ENCODE measurements at regions not wholly inside any gene's neighbourhood (a gene's known extent, or its start where the extent isn't known, plus 50 kb on each side); places are given as distances from the start of the nearest gene placed in this dataset.
"Not testable (repeated sequence)": the region's sequence is repeated elsewhere in the genome, so short reads cannot be mapped to it uniquely, and the experiment has no call there.

DNA sequence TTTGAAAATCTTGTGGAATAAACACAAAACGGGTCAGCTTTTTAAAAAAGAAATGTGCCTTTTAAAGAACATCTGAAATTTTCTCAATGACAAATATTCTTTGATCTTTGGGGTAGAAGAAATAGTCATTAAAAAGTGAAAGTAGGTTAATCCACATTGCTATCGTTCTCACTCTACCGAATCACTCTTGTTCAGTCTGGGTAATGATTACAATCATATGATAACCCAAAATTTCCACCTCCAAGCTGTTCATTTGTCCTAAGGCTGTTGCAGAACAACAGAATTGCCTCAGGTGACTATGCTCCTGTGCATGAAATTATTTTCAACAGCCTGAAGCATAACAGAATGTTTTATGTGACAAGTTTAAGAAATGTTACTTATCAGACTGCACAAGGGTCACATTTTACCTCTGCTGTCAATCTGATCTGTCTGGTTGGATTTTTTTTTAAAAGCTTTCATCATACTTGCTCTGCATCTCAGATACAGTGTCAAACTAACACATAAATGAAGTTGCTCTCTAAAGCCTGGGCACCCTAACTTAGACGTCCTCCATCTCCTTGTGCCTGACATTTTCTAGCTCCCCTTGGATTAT is 227.3 kb downstream of the LURAP1L start:
- no peak for DNase-seq

GRCh38 chr9:13002740-13003139 is 227.9 kb downstream of the LURAP1L start:
- no peak for DNase-seq

DNA sequence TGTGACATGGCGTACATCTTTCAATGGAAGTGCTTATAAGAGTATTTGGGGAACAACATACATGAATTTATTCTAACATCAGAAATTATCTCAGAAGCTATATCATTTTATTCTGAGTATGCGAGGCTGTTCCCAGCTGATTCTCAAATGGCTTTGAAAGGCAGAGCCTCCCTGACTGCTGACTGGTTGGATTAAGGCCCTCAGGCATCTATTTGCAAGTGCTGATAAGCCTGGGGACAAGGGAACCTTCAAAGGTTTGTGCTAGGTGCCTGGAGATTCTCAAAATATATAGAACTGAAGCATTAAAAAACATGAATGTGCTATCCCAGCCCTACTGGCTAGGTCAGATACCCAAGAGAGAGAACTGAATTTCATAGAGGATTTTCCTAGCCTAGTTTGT is 235.1 kb downstream of the LURAP1L start:
- no peak for DNase-seq

DNA sequence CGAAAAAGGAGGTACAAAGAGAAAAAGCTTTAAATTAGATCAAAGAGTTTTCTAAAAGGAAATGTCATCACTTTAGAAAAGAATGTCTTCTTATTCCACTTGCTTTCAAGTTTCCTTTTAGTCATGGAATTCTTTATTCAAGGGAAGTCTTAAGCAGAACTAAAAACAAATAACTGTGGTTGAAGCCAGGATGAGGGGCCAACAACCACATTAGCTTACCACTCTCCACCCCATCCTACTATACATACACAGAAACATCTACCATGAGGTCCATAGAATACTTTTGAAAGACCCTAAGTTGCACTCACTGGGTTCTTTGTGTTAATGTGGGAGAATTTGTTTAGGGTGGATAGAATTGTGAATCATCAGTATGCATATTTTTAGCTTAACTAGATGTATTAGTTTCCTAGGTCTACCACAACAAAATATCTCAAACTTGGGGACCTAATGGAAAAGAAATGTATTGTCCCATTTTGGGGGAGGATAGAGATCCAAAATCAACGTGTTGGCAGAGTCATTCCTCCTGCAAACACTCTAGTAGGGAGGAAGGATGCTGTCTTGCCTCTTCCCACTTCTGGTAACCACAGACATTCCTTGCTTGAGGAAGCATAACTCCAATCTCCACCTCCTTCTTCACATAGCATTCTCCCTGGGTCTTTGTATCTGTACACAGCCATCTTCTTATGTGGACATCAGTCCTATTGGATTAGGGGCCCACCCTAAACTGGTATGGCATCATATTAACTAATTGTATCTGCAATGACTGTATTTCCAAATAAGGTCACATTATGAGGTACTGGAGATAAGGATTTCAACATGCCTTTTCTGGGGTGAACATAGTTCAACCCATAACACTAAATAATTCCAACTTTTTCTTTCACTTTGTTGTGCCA is 239.4 kb downstream of the LURAP1L start:
- peak; percentile 80 for DNase-seq

DNA sequence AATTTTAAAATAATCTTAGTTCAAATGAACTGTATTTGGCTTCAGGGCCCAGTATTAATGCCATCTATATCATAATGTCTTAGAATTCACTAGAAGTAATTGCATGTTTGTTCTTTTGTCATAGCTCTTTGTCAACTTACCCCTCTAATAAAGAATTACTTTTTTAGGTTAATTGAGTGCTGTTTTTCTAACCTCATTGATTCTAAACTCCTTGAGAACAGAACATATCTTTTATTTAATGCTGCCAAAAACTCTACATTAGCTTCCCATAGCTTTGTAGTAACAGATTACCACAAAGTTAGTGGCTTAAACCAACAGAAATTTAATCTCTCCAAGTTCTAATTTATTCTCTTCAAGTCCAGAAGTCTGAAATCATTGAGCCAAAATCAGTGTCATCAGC is 242.4 kb downstream of the LURAP1L start:
- DNase-seq = no peak

GRCh38 chr9:13020146-13021040 is 245.6 kb downstream of the LURAP1L start:
- DNase-seq = peak; percentile 25

DNA sequence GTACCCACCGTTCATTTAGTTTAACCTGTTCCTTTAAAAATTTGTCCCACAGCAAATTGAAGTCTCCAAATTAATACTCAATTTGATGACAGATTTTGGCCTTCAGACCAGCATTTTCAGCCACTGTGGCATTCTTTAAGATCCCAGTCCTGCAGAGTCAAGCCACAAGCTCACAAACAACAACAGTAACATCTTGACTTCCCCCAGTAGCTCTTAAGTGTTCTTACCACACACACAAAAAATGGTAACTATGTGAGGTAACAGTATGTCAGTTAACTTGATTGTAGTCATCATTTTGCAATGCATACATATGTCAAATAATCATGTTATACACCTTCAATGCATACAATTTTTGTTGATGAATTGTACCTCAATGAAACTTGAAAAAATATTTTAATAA is 247.9 kb downstream of the LURAP1L start:
- DNase-seq = no peak

DNA sequence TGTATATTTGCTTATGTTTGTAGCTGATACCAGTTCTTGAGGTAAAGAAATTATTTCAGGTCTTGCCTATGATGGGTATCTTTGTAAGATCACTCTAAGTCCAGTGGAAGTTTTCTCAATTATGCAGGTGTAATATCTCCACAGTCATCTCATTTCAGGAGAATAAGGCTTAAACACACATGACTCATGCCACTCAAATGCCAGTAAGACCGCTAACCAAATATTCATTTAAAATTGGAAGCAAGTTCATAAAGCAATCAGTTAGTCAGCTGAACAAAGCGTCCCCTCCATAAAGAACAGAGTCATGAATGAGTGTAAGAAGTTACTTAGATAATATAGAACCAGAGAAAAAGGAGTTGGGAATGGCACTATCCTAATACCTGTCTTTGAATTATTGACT is 248.7 kb downstream of the LURAP1L start:
- no peak for DNase-seq

DNA sequence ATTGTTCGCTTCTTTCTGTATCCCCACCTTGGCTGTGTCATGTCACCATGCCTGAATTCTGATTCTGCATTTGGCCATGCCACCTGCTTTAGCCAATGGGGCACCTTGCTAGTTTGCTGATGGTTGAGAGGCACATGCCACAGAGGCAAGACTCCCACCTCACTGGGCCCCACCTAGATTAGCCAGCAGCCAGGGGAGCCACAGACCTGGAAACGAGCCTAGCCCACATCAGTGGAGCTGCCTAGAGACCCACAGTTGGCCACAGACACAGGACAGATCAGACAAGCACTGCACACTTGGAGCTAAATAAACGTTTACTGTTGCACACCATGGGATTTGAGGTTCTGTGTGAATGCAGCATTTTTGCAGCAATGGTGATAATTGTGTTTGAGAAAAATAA is 252.1 kb downstream of the LURAP1L start:
- DNase-seq = no peak

DNA sequence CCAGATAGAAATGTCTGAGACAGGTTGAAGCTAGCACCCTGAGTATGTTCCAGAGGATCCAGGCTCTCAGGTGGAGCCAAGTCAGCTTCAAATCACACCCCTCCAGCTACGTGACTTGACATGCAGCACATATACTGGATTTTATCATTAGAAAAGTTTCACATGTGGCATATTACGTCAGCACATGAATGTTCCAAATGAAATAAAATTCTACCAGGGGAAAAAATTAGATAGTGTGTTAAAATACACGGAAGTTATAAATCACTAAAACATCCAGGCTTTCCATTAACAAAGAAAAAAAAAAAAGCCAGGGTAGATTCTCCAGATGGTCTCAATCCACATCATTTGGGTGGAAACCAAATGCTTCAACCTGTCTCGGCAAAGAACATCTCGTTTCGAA is 251.6 kb downstream of the MPDZ start:
- peak; percentile 61 for DNase-seq

GRCh38 chr9:13032585-13032984 is 246.9 kb downstream of the MPDZ start:
- no peak for DNase-seq

DNA sequence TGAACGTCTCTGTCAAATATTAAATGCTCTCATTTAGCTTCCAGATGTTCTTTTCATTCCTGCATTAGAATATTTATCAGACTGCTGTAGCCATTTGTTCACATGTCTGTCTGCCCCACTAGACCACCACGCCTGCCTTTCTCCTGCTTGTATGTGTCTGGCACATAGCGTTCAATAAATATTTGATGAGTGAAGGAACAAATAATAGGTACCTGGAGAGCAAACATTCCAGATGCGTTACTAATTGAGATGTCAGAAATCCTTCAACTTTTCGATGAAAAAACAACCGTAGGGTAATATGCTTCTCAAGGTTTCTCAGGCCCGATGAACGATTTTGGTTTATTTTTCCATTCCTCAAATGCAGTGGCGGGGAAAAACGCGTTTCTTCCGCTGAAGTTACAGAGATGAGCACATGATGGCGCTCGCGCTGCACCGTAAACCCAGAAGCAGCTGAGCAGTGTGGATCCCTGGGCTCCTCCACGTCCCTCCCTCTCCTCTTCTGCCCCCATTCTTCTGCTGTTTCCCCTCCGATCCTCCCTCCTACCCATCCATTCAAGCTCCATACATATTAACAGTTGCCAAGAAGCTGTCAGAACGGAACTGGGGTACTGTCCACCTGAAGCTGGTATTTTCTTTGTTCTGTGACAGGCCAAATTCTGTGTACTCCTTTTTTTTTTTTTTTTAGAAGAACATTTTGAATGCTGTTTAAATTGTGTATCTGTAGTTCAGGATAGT is 245.4 kb downstream of the MPDZ start:
- peak; percentile 66 for DNase-seq

DNA sequence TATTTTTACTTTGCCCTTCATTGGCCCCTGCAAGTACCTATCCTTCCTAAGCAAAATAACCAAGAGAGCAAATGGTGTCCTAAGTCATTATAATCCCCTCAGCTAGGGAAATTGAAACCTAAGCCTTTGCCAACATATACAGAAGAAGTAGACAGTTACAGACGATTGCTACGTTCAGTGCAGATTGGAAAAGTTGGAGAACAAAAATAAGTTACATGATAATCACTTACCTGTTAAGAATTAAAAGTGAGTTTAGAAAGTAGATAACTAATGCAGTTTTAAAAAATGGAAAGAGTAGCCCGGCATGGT is 244.8 kb downstream of the MPDZ start:
- no peak for DNase-seq

- no peak for DNase-seq
These were observed 243.7 kb downstream of the MPDZ start for GRCh38 chr9:13035822-13036221.

- not testable (repeated sequence) for DNase-seq
These were observed 241.7 kb downstream of the MPDZ start for GRCh38 chr9:13037808-13038207.

DNA sequence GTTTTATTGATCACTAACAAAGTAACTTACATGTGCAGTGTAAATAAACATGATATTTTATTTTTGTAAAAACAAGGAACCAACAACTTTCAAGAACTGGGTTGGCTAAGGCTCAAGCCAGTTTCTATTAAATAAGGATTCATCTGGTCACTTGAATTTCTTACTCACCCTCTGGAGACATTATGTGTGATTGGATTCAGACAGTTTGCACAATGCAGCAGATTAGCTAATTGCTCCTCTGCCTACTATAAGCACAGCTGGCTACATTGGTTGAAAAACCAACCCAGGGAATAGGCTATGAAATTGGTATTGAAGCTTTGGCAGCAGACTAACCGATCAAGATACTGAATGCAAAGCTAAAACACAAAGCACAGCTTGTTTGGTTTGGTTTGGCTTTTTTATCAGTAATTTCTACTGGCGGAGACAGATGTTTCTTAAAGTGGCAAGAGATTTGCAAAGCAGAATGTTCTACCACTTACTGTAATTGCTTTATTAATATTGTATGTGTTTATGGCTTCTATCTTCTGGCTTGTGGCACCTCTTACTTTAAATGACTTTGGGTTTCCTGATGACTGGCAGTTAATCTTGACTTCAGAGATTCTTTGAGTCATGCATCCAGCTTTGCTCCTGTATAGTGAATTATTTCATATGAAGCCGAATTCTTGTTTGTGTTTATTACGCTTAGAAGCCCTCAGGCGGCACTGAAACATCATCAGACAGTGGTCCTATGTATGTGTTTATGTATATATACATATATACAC is 231.5 kb downstream of the MPDZ start:
- DNase-seq = no peak

- DNase-seq = peak; percentile 41
These were observed 230.3 kb downstream of the MPDZ start for GRCh38 chr9:13049223-13049622.

DNA sequence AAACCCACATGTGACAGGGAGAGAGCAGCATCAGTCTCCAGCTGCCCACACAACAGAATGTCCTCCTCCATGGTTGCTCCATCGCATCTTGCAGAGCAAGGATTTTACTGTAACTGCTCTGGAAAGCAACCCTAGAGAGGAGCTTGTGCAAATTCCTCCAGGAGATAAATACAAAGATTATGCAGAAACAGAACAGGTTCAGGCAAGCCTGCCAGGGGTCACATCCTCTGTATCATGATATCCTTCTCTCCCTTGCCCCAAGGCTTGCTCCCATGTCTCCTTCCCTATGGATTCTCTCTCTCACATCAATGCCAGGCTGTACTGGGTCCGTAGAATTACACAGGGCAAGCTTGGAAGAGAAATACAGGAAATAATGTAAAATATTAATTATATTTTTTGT is 226.0 kb downstream of the MPDZ start:
- DNase-seq = no peak

DNA sequence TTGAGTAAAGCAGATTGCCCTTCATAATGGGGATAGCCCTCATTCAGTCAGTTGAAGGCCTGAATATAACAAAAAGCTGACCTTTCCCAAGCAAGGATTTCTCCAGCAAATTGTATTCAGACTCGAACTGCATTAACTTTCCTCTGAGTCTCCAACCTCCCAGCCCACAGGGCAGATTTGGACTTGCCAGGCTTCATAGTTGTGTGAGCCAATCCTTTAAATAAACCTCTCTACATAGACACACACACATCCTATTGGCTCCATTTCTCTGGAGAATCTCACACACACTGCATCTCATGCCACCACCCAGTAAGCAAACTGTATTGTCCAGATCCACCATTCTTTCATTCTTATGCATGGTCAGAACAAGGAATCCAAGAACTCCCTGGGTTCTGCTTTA is 225.1 kb downstream of the MPDZ start:
- no peak for DNase-seq
